ENCODE measurements at regions not wholly inside any gene's neighbourhood (a gene's known extent, or its start where the extent isn't known, plus 50 kb on each side); places are given as distances from the start of the nearest gene placed in this dataset.

DNA sequence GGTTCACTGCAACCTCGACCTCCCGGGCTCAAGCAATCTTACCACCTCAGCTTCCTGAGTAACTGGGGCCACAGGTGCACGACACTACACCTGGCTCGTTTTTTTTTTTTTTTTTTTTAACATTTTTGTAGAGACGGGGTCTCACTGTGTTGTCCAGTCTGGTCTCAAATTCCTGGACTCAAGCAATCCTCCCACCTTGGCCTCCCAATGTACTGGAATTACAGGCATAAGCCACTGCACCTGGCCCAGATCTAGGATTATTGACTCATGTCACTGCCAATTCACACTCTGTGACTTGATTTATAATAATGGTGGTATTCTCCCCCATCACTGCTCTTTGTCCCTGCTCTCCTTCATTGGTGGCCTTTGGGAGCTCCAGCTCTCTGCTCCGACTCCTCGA, 145.1 kb downstream of the PTPRU start:
- no peak for TF ChIP-seq POLR2A (IDR thresholded peaks at IDR 0.05; ENCODE audit: extremely low read depth, insufficient read length)
- TF ChIP-seq, protein P1, sequence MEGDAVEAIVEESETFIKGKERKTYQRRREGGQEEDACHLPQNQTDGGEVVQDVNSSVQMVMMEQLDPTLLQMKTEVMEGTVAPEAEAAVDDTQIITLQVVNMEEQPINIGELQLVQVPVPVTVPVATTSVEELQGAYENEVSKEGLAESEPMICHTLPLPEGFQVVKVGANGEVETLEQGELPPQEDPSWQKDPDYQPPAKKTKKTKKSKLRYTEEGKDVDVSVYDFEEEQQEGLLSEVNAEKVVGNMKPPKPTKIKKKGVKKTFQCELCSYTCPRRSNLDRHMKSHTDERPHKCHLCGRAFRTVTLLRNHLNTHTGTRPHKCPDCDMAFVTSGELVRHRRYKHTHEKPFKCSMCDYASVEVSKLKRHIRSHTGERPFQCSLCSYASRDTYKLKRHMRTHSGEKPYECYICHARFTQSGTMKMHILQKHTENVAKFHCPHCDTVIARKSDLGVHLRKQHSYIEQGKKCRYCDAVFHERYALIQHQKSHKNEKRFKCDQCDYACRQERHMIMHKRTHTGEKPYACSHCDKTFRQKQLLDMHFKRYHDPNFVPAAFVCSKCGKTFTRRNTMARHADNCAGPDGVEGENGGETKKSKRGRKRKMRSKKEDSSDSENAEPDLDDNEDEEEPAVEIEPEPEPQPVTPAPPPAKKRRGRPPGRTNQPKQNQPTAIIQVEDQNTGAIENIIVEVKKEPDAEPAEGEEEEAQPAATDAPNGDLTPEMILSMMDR (IDR thresholded peaks at IDR 0.05; ENCODE audit: low read depth, low read length): no peak
- TF ChIP-seq, protein P2, sequence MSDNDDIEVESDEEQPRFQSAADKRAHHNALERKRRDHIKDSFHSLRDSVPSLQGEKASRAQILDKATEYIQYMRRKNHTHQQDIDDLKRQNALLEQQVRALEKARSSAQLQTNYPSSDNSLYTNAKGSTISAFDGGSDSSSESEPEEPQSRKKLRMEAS (IDR thresholded peaks at IDR 0.05; ENCODE audit: low read depth, low read length): no peak
- no peak for TF ChIP-seq MYC (IDR thresholded peaks at IDR 0.05; ENCODE audit: low read depth, low read length)

Measured in NB4 (cell line).